HG03460 (cell line): ENCODE measurements at regions not wholly inside any gene's neighbourhood (a gene's known extent, or its start where the extent isn't known, plus 50 kb on each side); places are given as distances from the start of the nearest gene placed in this dataset.
"Not testable (repeated sequence)": the region's sequence is repeated elsewhere in the genome, so short reads cannot be mapped to it uniquely, and the experiment has no call there.

Experiments used
- ATAC-seq: cut with Tn5 transposase; IDR thresholded peaks from one replicate; pipeline ENCODE4 v1.9.1; 2021; ENCODE audit not compliant: unreplicated experiment

GRCh38 chr3:107465064-107465631 is 57.6 kb upstream of the BBX start:
- no peak for ATAC-seq

- no peak for ATAC-seq
Observed at GRCh38 chr3:107468782-107469181, 54.0 kb upstream of the BBX start.

GRCh38 chr3:107470496-107470895 is 52.3 kb upstream of the BBX start:
- not testable (repeated sequence) for ATAC-seq
